SK-N-SH (cell line): ENCODE measurements at regions not wholly inside any gene's neighbourhood (a gene's known extent, or its start where the extent isn't known, plus 50 kb on each side); places are given as distances from the start of the nearest gene placed in this dataset.

Experiments
- CTCF ChIA-PET: fragments of 300-600, 350-600 bp; formaldehyde crosslinking; extraction: SDS; loops from one replicate; lab custom pipeline; 2021; lab: Yijun Ruan, JAX
- POLR2A ChIA-PET: fragments of 350-600 bp; sonication (Branson Sonifier 250); formaldehyde crosslinking; extraction: SDS; loops from one replicate; lab custom pipeline; 2020; ENCODE audit warnings: antibody characterized with exemption, inconsistent platforms; lab: Yijun Ruan, JAX
- DNase-seq: peaks from one replicate; pipeline ENCODE4 v3.0.0; 2012
- H2AFZ ChIP-seq: fragments of 200-600 bp; sonication (generic); 2 replicates; pipeline ENCODE4 v1.8.1; 2016; ENCODE audit warnings: antibody characterized with exemption, mild to moderate bottlenecking, low read depth
- H3F3A ChIP-seq: fragments of 200-600 bp; sonication (generic); replicated peaks from 2 replicates; pipeline ENCODE3; 2016; ENCODE audit warnings: antibody characterized with exemption, mild to moderate bottlenecking; ENCODE audit not compliant: insufficient read depth
- H3K27ac ChIP-seq, 2 experiments: fragments of 200-500 bp in 1 of 2; fragments of 200-600 bp in 1 of 2; sonication (Bioruptor generic) in 1 of 2; sonication (generic), shearing (Covaris generic) in 1 of 2; 2 replicates each; pipeline versions ENCODE4 v1.5.1 to v1.6.1; 2014 to 2016; ENCODE audit warnings: low read depth in 2 of 2, inconsistent platforms in 1 of 2, low read length in 1 of 2, mild to moderate bottlenecking in 1 of 2, mixed read lengths in 1 of 2
- H3K27me3 ChIP-seq: fragments of 200-600 bp; sonication (generic), shearing (Covaris generic); 2 replicates; pipeline ENCODE4 v1.6.1; 2016; ENCODE audit warnings: mixed run types; ENCODE audit not compliant: insufficient read depth
- H3K36me3 ChIP-seq, 2 experiments: fragments of 200-500 bp in 1 of 2; fragments of 200-600 bp in 1 of 2; sonication (Bioruptor generic) in 1 of 2; sonication (generic) in 1 of 2; replicated peaks in 1 of 2; 2 replicates each; pipeline versions ENCODE3 to v1.5.1; 2014 to 2016; ENCODE audit warnings: low read length in 1 of 2, mild to moderate bottlenecking in 1 of 2; ENCODE audit not compliant: insufficient read depth in 2 of 2, control insufficient read depth in 1 of 2
- H3K4me1 ChIP-seq, 2 experiments: fragments of 200-500 bp in 1 of 2; fragments of 200-600 bp in 1 of 2; sonication (Bioruptor generic) in 1 of 2; sonication (generic), shearing (Covaris generic) in 1 of 2; 2 replicates each; pipeline versions ENCODE4 v1.5.1 to v1.6.1; 2014 to 2016; ENCODE audit warnings: low read depth in 1 of 2, low read length in 1 of 2, mixed run types in 1 of 2; ENCODE audit not compliant: insufficient read depth in 2 of 2, control insufficient read depth in 1 of 2
- H3K4me2 ChIP-seq: fragments of 200-600 bp; sonication (generic), shearing (Covaris generic); 2 replicates; pipeline ENCODE4 v1.6.1; 2017; ENCODE audit warnings: mixed run types
- H3K4me3 ChIP-seq, 2 experiments: fragments of 200-500 bp in 1 of 2; fragments of 200-600 bp in 1 of 2; sonication (Bioruptor generic) in 1 of 2; sonication (generic), shearing (Covaris generic) in 1 of 2; 2 replicates each; pipeline versions ENCODE4 v1.5.1 to v1.8.1; 2014 to 2016; ENCODE audit warnings: low read depth in 2 of 2, inconsistent platforms in 1 of 2, low read length in 1 of 2, mild to moderate bottlenecking in 1 of 2, mixed read lengths in 1 of 2, moderate library complexity in 1 of 2
- H3K79me2 ChIP-seq: fragments of 200-600 bp; sonication (generic); 2 replicates; pipeline ENCODE4 v1.8.1; 2017; ENCODE audit warnings: mild to moderate bottlenecking; ENCODE audit not compliant: insufficient read depth
- H3K9ac ChIP-seq: fragments of 200-600 bp; sonication (generic); 2 replicates; pipeline ENCODE4 v1.6.1; 2017; ENCODE audit warnings: mixed run types
- H3K9me2 ChIP-seq: fragments of 200-600 bp; sonication (generic); 2 replicates; pipeline ENCODE4 v1.6.1; 2017; ENCODE audit warnings: mixed run types
- H3K9me3 ChIP-seq: fragments of 200-600 bp; sonication (generic); 2 replicates; pipeline ENCODE4 v1.6.1; 2017; ENCODE audit warnings: mixed run types, mild to moderate bottlenecking, moderate library complexity
- H4K20me1 ChIP-seq: fragments of 200-600 bp; sonication (generic); 2 replicates; pipeline ENCODE4 v1.6.1; 2017; ENCODE audit warnings: mild to moderate bottlenecking, mixed run types; ENCODE audit not compliant: insufficient read depth
- CHD2 ChIP-seq: fragments of 150-350 bp; IDR thresholded peaks from 2 replicates; pipeline ENCODE4 v1.6.1; 2018; ENCODE audit warnings: low read length; ENCODE audit not compliant: partially characterized antibody
- EP300 ChIP-seq, 2 experiments: IDR thresholded peaks; 2 replicates each; pipeline versions ENCODE4 v1.4.0 to v1.6.1; 2012; ENCODE audit warnings: borderline replicate concordance in 1 of 2, low read depth in 1 of 2, low read length in 1 of 2
- EZH2phosphoT487 ChIP-seq: fragments of 200-600 bp; sonication (generic); IDR thresholded peaks from 2 replicates; pipeline ENCODE4 v1.6.1; 2017; ENCODE audit warnings: low read depth, mixed run types, mild to moderate bottlenecking, antibody characterized with exemption, moderate library complexity, borderline replicate concordance
- FOSL2 ChIP-seq: IDR thresholded peaks from 2 replicates; pipeline ENCODE4 v1.4.0; 2012; ENCODE audit warnings: low read depth, mild to moderate bottlenecking, moderate library complexity, borderline replicate concordance
- FOXJ3 ChIP-seq: sonication (generic); formaldehyde crosslinking; IDR thresholded peaks from 2 replicates; pipeline ENCODE4 v1.5.1; 2020; ENCODE audit warnings: mild to moderate bottlenecking, missing genetic modification reagents
- GABPA ChIP-seq: IDR thresholded peaks from 2 replicates; pipeline ENCODE4 v1.4.0; 2012; ENCODE audit warnings: low read depth, mild to moderate bottlenecking
- GATA2 ChIP-seq: sonication (generic); formaldehyde crosslinking; IDR thresholded peaks from 2 replicates; pipeline ENCODE4 v1.5.0; 2020; ENCODE audit warnings: mild to moderate bottlenecking, missing genetic modification reagents
- JUND ChIP-seq: IDR thresholded peaks from 2 replicates; pipeline ENCODE4 v1.4.0; 2012
- MAX ChIP-seq: IDR thresholded peaks from 2 replicates; pipeline ENCODE4 v1.4.0; 2012; ENCODE audit warnings: low read depth
- MXI1 ChIP-seq: IDR thresholded peaks from 2 replicates; pipeline ENCODE4 v1.6.1; 2012; ENCODE audit warnings: mild to moderate bottlenecking, low read depth, low read length, improper control_type of control experiment
- NRF1 ChIP-seq: IDR thresholded peaks from 2 replicates; pipeline ENCODE4 v1.6.1; 2012; ENCODE audit warnings: low read depth, mild to moderate bottlenecking, low read length
- PBX3 ChIP-seq: IDR thresholded peaks from 2 replicates; pipeline ENCODE4; 2012
- POLR2AphosphoS5 ChIP-seq: IDR thresholded peaks from 2 replicates; pipeline ENCODE4 v1.6.1; 2012; ENCODE audit warnings: low read depth, low read length
- RCOR1 ChIP-seq: fragments of 150-350 bp; IDR thresholded peaks from 2 replicates; pipeline ENCODE4 v1.6.1; 2017; ENCODE audit warnings: antibody characterized with exemption, low read length
- RXRA ChIP-seq: IDR thresholded peaks from 2 replicates; pipeline ENCODE4 v1.4.0; 2012; ENCODE audit warnings: low read depth, mild to moderate bottlenecking, borderline replicate concordance
- SMC3 ChIP-seq: IDR thresholded peaks from 2 replicates; pipeline ENCODE4 v1.6.1; 2012; ENCODE audit warnings: low read depth, low read length, improper control_type of control experiment
- TAF1 ChIP-seq: IDR thresholded peaks from 2 replicates; pipeline ENCODE4 v1.6.1; 2012; ENCODE audit warnings: low read depth, mild to moderate bottlenecking, low read length, moderate library complexity, borderline replicate concordance
- TCF12 ChIP-seq: IDR thresholded peaks from 2 replicates; pipeline ENCODE4 v1.4.0; 2012
- TEAD4 ChIP-seq: IDR thresholded peaks from 2 replicates; pipeline ENCODE4 v1.4.0; 2012; ENCODE audit warnings: mild to moderate bottlenecking, borderline replicate concordance; ENCODE audit not compliant: insufficient read depth
- USF1 ChIP-seq: IDR thresholded peaks from 2 replicates; pipeline ENCODE4 v1.4.0; 2012; ENCODE audit warnings: low read depth, borderline replicate concordance

DNA sequence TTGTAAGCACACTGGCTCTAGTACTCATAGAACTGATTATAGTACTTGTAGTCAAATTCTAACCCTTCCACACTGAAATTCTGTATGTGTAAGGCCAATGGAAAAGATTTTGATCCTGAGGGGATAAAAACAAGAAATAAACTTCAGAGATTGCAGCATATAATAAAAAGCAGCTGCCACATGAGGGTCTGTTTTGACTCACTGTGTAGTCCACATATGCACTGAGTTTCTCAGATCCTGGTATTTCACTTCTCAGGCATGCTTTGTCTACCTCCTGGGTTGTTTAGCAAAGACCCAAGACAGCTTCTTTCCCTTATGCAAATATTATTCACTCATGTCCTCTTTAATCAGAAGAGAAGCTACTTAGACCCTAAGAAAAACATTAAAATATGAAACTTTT is 71.1 kb upstream of the SLC5A12 start:
- CTCF ChIA-PET: interaction anchor here (0.9 kb wide), 1 partner anchor 13 kb away, joined by 3 read pairs; no protein-coding TSS in a partner anchor
- Histone ChIP-seq H3K4me2 (no peak overlapping the region), H3K79me2 (no peaks in the 10 kb centered on the region), H4K20me1 (no peaks in the 10 kb centered on the region), H3K36me3 (no peaks in the 10 kb centered on the region), H3K9me3 (0 out of 2 replicates have a peak, but pooled peaks cover under 1% of the 10 kb centered on the region), H3F3A (no peaks in the 10 kb centered on the region), H3K4me1 (no peaks in the 10 kb centered on the region), H3K9ac (no peak overlapping the region), H3K4me3 (no peak overlapping the region), H3K27ac (peak overlapping the region; percentile 28 to 80; a peak in 2 of 4 replicates), H2AFZ (no peak overlapping the region), H3K9me2 (peaks cover 3% of the 10 kb centered on the region; the same call in 1 of the 2 replicates), H3K27me3 (no peaks in the 10 kb centered on the region)
- POLR2A ChIA-PET: no interaction called here
- DNase-seq: no peak
- TF ChIP-seq TCF12 (peak; percentile 86), GABPA (no peak), GATA2 (no peak), PBX3 (peak; percentile 61), FOXJ3 (no peak), RXRA (no peak), MAX (no peak), FOSL2 (no peak), TAF1 (no peak), NRF1 (no peak), JUND (no peak), EP300 (IDR thresholded peaks at IDR 0.05; ENCODE audit: borderline replicate concordance in 1 of 2, low read depth in 1 of 2, low read length in 1 of 2) (peak; percentile 40 to 42; a peak in 3 of 4 replicates), TEAD4 (no peak), CHD2 (no peak), USF1 (no peak), MXI1 (no peak), POLR2AphosphoS5 (peak; percentile 52; the same call in 1 of the 2 replicates), RCOR1 (peak; percentile 43; the same call in 1 of the 2 replicates), EZH2phosphoT487 (no peak), SMC3 (no peak)
